T-cell (primary cell): ENCODE measurements at regions not wholly inside any gene's neighbourhood (a gene's known extent, or its start where the extent isn't known, plus 50 kb on each side); places are given as distances from the start of the nearest gene placed in this dataset.

ENCODE experiments used
- ATAC-seq, 4 experiments: fragments of 200-7000 bp in 3 of 4; fragments of 150-1000 bp in 1 of 4; cut with Tn5 transposase; replicated peaks in 1 of 4; 1 replicate in 3 of 4; 2 replicates in 1 of 4; pipeline ENCODE4 v1.10.0; 2021; ENCODE audit warnings: moderate library complexity in 3 of 4, mild to moderate bottlenecking in 2 of 4, moderate number of reproducible peaks in 1 of 4
- CTCF ChIA-PET, 2 donors: fragments of 300-600 bp; sonication (Branson Sonifier 250); formaldehyde crosslinking; loops; one replicate each; lab custom pipeline; 2022; ENCODE audit warnings: antibody characterized with exemption in 2 of 2; lab: Charles Lee
- POLR2A ChIA-PET, 2 donors: fragments of 300-600 bp; sonication (Branson Sonifier 250); formaldehyde crosslinking; loops; one replicate each; lab custom pipeline; 2022; ENCODE audit warnings: antibody characterized with exemption in 2 of 2; lab: Charles Lee
- DNase-seq, 35 experiments: peaks; one replicate each; pipeline versions ENCODE4 v3.0.0 to v3.0.0-alpha.2; 2013 to 2023
- H3K27ac ChIP-seq: one replicate; pipeline ENCODE4 v1.5.1; 2013; ENCODE audit warnings: low read length
- H3K27me3 ChIP-seq, 2 experiments: replicated peaks in 1 of 2; 1 replicate in 1 of 2; 2 replicates in 1 of 2; pipeline versions ENCODE4 v1.6.1 to v1.7.0; 2013; ENCODE audit warnings: low read length in 1 of 2, mixed read lengths in 1 of 2; ENCODE audit not compliant: control insufficient read depth in 2 of 2, insufficient read depth in 2 of 2; ENCODE audit errors: extremely low read depth in 1 of 2
- H3K36me3 ChIP-seq, 2 donors: 1 replicate in 1 of 2; 2 replicates in 1 of 2; pipeline versions ENCODE4 v1.6.1 to v1.7.0; 2013; ENCODE audit warnings: low read length in 1 of 2; ENCODE audit not compliant: control insufficient read depth in 2 of 2, insufficient read depth in 1 of 2; ENCODE audit errors: extremely low read depth in 1 of 2
- H3K4me1 ChIP-seq, 2 experiments: 1 replicate in 1 of 2; 2 replicates in 1 of 2; pipeline versions ENCODE4 v1.6.1 to v1.7.0; 2013; ENCODE audit warnings: low read length in 2 of 2, mixed read lengths in 1 of 2; ENCODE audit not compliant: insufficient read depth in 2 of 2, control insufficient read depth in 1 of 2; ENCODE audit errors: extremely low read depth in 1 of 2
- H3K4me3 ChIP-seq, 2 donors: 1 replicate in 1 of 2; 2 replicates in 1 of 2; pipeline versions ENCODE4 v1.5.1 to v1.7.0; 2013; ENCODE audit warnings: mild to moderate bottlenecking in 2 of 2, low read length in 1 of 2, moderate library complexity in 1 of 2; ENCODE audit not compliant: control insufficient read depth in 1 of 2; ENCODE audit errors: extremely low read depth in 1 of 2
- H3K9me3 ChIP-seq: 2 replicates; pipeline ENCODE4 v1.7.0; 2013
- H3K27ac Mint-ChIP-seq, 2 donors: one replicate each; pipeline ENCODE4 v1.8.0; 2020 to 2021; ENCODE audit warnings: mild to moderate bottlenecking in 2 of 2, mixed read lengths in 2 of 2
- H3K27me3 Mint-ChIP-seq, 2 donors: one replicate each; pipeline ENCODE4 v1.8.0; 2021 to 2022; ENCODE audit warnings: mixed read lengths in 2 of 2
- H3K36me3 Mint-ChIP-seq: one replicate; pipeline ENCODE4 v1.8.0; 2021; ENCODE audit warnings: mixed read lengths
- H3K4me1 Mint-ChIP-seq, 3 donors: one replicate each; pipeline ENCODE4 v1.8.0; 2020 to 2022; ENCODE audit warnings: mixed read lengths in 3 of 3, mild to moderate bottlenecking in 1 of 3
- H3K4me3 Mint-ChIP-seq, 3 donors: one replicate each; pipeline ENCODE4 v1.8.0; 2020 to 2022; ENCODE audit warnings: mild to moderate bottlenecking in 3 of 3, mixed read lengths in 3 of 3, moderate library complexity in 3 of 3
- H3K9me3 Mint-ChIP-seq, 3 donors: one replicate each; pipeline ENCODE4 v1.8.0; 2020 to 2022; ENCODE audit warnings: mixed read lengths in 3 of 3
- WGBS: methylation state at CpG from one replicate; pipeline ENCODE4 v1.1.5; 2013; ENCODE audit warnings: missing lambda C conversion rate; ENCODE audit not compliant: insufficient coverage; 5-methylcytosine and 5-hydroxymethylcytosine counted together

DNA sequence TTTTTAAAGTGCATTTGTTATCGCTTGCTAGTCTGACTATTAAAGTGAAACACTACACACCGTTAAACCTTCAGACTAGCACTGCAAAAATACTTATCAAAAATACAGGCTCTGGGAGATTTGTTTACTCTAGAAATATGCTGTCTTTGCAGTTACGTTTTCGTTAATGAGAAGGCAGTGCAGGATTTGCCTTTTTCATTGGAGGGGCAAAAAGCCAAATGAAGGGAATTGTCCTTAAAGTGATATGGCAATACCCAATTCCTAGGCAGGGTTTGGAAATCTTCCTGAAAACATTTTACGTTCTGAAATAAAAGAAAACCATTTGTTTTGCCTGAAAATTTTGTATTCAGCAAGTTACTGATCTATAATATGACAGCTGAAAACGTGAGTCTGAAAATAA is 1800.2 kb downstream of the MAT2B start:
- Histone ChIP-seq H3K27me3 (no peaks in the 10 kb centered on the region), H3K4me3 (no peak overlapping the region), H3K4me1 (no peaks in the 10 kb centered on the region), H3K9me3 (no peaks in the 10 kb centered on the region), H3K27ac (no peak overlapping the region), H3K36me3 (no peaks in the 10 kb centered on the region)
- ChIA-PET POLR2A (no interaction called here), CTCF (interaction anchor here in 1 of 2 donors (0.5 kb wide), 1 partner anchor 94 kb away, joined by 8 read pairs; no protein-coding TSS in a partner anchor)
- Mint-ChIP-seq H3K27ac (no peak overlapping the region), H3K27me3 (no peaks in the 10 kb centered on the region), H3K4me1 (no peaks in the 10 kb centered on the region), H3K4me3 (no peak overlapping the region), H3K9me3 (peaks cover 5 to 7% (median 7%) of the 10 kb centered on the region in 3 donors), H3K36me3 (no peaks in the 10 kb centered on the region)
- DNase-seq (no peak), ATAC-seq (no peak)
- 83% methylated on average over 2 of the region's 6 CpGs for WGBS

- POLR2A ChIA-PET: no interaction called here
Observed at GRCh38 chr5:165309446-165309845, 1804.0 kb downstream of the MAT2B start.

GRCh38 chr5:165310031-165310430 is 1804.6 kb downstream of the MAT2B start:
- Mint-ChIP-seq H3K9me3 (peaks cover 3 to 13% (median 7%) of the 10 kb centered on the region in 3 donors), H3K36me3 (no peaks in the 10 kb centered on the region), H3K4me1 (no peaks in the 10 kb centered on the region), H3K27ac (no peak overlapping the region), H3K27me3 (no peaks in the 10 kb centered on the region), H3K4me3 (no peak overlapping the region)
- no peak for DNase-seq
- no peaks in the 10 kb centered on the region for H3K36me3 ChIP-seq
- ChIA-PET POLR2A (no interaction called here), CTCF (no interaction called here)
- no peaks in the 10 kb centered on the region for H3K4me1 ChIP-seq
- no peak for ATAC-seq
- no peaks in the 10 kb centered on the region for H3K27me3 ChIP-seq
- no peak overlapping the region for H3K4me3 ChIP-seq
- H3K9me3 ChIP-seq: no peaks in the 10 kb centered on the region
- H3K27ac ChIP-seq: no peak overlapping the region
- WGBS: no CpG with 5 or more reads among the region's 2 CpGs

More at GRCh38 chr5:165309446-165309845, 1804.0 kb downstream of the MAT2B start:
- Histone ChIP-seq H3K4me3 (no peak overlapping the region), H3K27me3 (no peaks in the 10 kb centered on the region), H3K9me3 (no peaks in the 10 kb centered on the region), H3K27ac (no peak overlapping the region), H3K36me3 (no peaks in the 10 kb centered on the region), H3K4me1 (no peaks in the 10 kb centered on the region)
- Mint-ChIP-seq H3K4me3 (no peak overlapping the region), H3K36me3 (no peaks in the 10 kb centered on the region), H3K27me3 (no peaks in the 10 kb centered on the region), H3K9me3 (peaks cover 3 to 13% (median 7%) of the 10 kb centered on the region in 3 donors), H3K4me1 (no peaks in the 10 kb centered on the region), H3K27ac (no peak overlapping the region)
- DNase-seq: no peak
- CTCF ChIA-PET: no interaction called here
- no peak for ATAC-seq
- WGBS: no CpG with 5 or more reads among the region's 3 CpGs

DNA sequence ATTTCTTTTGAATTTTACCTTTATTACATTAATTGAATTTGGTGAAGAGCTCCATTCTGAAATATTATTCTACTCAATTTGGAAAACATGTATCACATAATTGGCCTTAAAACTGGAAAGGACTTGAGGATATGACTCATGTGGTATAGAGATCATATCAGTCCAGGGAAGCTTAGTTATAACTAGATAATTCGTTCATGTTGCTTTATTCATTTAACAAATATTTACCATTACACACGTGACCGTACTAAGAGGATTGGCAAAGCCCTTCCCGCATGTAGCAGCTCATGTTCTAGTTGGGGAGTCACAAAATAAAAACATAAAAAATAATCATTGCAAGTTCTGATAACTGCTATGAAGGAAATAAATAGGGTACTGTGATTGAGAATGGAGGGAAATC is 1816.5 kb downstream of the MAT2B start:
- Mint-ChIP-seq H3K4me3 (no peak overlapping the region), H3K4me1 (no peaks in the 10 kb centered on the region), H3K36me3 (no peaks in the 10 kb centered on the region), H3K9me3 (peaks cover 5 to 23% (median 8%) of the 10 kb centered on the region in 3 donors), H3K27me3 (no peaks in the 10 kb centered on the region), H3K27ac (no peak overlapping the region)
- Histone ChIP-seq H3K27me3 (no peaks in the 10 kb centered on the region), H3K36me3 (no peaks in the 10 kb centered on the region), H3K27ac (no peak overlapping the region), H3K4me3 (no peak overlapping the region), H3K4me1 (no peaks in the 10 kb centered on the region), H3K9me3 (no peaks in the 10 kb centered on the region)
- ChIA-PET CTCF (interaction anchor here in 1 of 2 donors (0.7 kb wide), 1 partner anchor 13 kb away, joined by 3 read pairs; no protein-coding TSS in a partner anchor), POLR2A (no interaction called here)
- DNase-seq (no peak), ATAC-seq (no peak)
- no CpG with 5 or more reads among the region's 4 CpGs for WGBS

DNA sequence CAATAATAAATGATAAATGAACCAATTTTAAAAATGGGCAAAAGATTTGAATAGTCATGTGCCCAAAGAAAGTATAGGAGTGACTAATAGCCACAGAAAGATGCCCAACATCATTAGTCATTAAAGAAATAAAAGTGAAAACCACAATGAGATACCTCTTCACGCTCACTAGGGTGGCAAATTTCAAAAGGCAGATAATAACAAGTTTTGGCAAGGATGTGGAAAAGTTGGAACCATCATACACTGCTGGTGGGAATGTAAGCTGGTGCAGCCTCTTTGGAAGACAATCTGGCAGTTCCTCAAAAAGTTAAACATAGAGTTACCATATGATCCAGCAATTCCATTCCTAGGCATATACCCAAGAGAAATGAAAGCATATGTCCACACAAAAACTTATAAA is 1819.8 kb downstream of the MAT2B start:
- no CpG with 5 or more reads among the region's 1 CpG for WGBS
- H3K27me3 Mint-ChIP-seq: no peaks in the 10 kb centered on the region
- Histone ChIP-seq H3K36me3 (no peaks in the 10 kb centered on the region), H3K4me3 (no peak overlapping the region), H3K27me3 (no peaks in the 10 kb centered on the region), H3K27ac (no peak overlapping the region), H3K9me3 (no peaks in the 10 kb centered on the region), H3K4me1 (no peaks in the 10 kb centered on the region)
- H3K9me3 Mint-ChIP-seq: peaks cover 0 to 5% (median under 1%) of the 10 kb centered on the region in 3 donors
- H3K4me3 Mint-ChIP-seq: no peak overlapping the region
- H3K36me3 Mint-ChIP-seq: no peaks in the 10 kb centered on the region
- DNase-seq: no peak
- POLR2A ChIA-PET: no interaction called here
- H3K27ac Mint-ChIP-seq: no peak overlapping the region
- no peak for ATAC-seq
- H3K4me1 Mint-ChIP-seq: no peaks in the 10 kb centered on the region
- CTCF ChIA-PET: no interaction called here

DNA sequence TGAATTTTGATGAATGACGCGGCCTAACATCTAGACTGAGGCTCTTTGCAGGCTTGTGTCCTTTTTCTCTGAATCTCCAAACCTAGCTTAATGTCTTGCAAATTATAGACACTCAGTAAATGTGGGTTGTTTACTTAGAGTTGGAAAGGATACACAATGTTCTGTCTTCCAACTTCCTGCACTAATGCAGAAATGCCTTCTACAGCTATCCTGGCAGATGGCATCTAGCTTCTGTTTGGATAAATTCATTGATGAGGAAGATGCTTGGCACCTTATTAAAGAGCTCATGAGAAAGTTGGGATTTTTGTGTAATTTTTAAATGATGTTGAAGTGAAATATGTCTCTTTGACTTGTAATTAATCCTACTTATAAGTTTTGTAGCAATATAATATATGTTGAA is 1822.2 kb downstream of the MAT2B start:
- no peak for ATAC-seq
- no peaks in the 10 kb centered on the region for H3K9me3 ChIP-seq
- DNase-seq: no peak
- H3K27me3 ChIP-seq: no peaks in the 10 kb centered on the region
- ChIA-PET CTCF (no interaction called here), POLR2A (no interaction called here)
- no peaks in the 10 kb centered on the region for H3K36me3 Mint-ChIP-seq
- H3K4me3 ChIP-seq: no peak overlapping the region
- no peaks in the 10 kb centered on the region for H3K4me1 ChIP-seq
- H3K9me3 Mint-ChIP-seq: peaks cover 0 to 2% (median under 1%) of the 10 kb centered on the region in 3 donors
- H3K4me1 Mint-ChIP-seq: no peaks in the 10 kb centered on the region
- no peaks in the 10 kb centered on the region for H3K36me3 ChIP-seq
- no peak overlapping the region for H3K4me3 Mint-ChIP-seq
- no peak overlapping the region for H3K27ac Mint-ChIP-seq
- 100% methylated on average over 2 of the region's 2 CpGs for WGBS
- no peaks in the 10 kb centered on the region for H3K27me3 Mint-ChIP-seq
- H3K27ac ChIP-seq: no peak overlapping the region

GRCh38 chr5:165328846-165329245 is 1823.4 kb downstream of the MAT2B start:
- Mint-ChIP-seq H3K36me3 (no peaks in the 10 kb centered on the region), H3K4me3 (no peak overlapping the region), H3K27ac (no peak overlapping the region), H3K4me1 (no peaks in the 10 kb centered on the region), H3K9me3 (peaks cover 0 to 7% (median 2%) of the 10 kb centered on the region in 3 donors), H3K27me3 (no peaks in the 10 kb centered on the region)
- Histone ChIP-seq H3K36me3 (no peaks in the 10 kb centered on the region), H3K4me3 (no peak overlapping the region), H3K27me3 (no peaks in the 10 kb centered on the region), H3K4me1 (no peaks in the 10 kb centered on the region), H3K9me3 (no peaks in the 10 kb centered on the region), H3K27ac (no peak overlapping the region)
- DNase-seq (no peak), ATAC-seq (no peak)
- CTCF ChIA-PET: no interaction called here
- POLR2A ChIA-PET: interaction anchor here in 1 of 2 donors (0.6 kb wide), 1 partner anchor 32 kb away, joined by 4 read pairs; no protein-coding TSS in a partner anchor
